NCI-H146 treated with DMSO at 0.1 percent for 48 hours (cell line): ENCODE measurements at regions not wholly inside any gene's neighbourhood (a gene's known extent, or its start where the extent isn't known, plus 50 kb on each side); places are given as distances from the start of the nearest gene placed in this dataset.

Experiments
- DNase-seq: peaks from one replicate; lab custom pipeline; 2025; ENCODE audit not compliant: unreplicated experiment; lab: John Stamatoyannopoulos, UW

DNA sequence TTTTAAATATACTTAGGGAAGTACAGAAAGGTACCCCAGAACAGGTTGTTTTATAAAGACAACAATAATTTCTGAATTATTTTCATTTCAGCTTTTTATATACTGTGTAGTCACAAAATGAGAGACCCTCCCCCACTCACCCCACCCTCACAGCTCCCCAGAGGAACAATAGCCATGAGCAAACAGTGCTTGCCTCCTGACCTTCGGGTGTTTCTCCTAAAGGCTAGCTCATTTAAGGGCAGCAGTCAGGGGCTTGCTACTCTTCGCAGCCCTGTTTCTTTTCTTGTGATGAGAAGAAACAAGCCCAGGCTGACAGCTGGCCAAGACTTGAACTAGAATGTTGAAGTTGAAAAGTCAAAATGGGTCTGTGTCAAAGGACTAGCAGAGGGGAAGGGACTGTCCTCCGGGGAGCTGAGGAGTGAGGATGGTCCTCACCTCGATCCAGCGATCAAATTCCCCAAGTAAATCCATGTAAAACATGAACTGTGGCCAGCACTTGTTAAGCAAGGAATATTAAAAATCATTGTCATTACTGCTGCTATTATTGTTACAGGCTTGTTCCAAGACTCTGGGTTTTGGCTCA is 133.8 kb upstream of the ARHGAP5 start:
- DNase-seq: no peak

DNA sequence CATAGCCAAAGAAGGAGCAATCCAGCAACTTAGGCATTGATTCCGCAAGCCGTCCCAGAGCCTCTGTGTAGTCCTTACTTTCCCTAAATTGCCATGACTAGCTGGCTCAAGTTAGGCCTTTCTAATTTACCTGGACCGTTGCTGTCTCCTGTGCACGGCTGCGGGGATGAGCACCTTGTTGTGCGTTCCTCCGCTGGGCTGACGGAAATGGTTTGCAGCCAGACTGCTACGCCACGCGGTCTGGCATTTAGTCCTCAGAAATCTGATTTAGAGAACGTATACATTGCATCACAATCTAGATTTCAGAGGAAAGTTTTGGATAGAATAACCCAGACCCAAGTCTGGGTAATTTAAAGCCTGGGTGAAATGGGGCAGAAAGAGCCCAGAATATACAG is 133.2 kb upstream of the ARHGAP5 start:
- no peak for DNase-seq

DNA sequence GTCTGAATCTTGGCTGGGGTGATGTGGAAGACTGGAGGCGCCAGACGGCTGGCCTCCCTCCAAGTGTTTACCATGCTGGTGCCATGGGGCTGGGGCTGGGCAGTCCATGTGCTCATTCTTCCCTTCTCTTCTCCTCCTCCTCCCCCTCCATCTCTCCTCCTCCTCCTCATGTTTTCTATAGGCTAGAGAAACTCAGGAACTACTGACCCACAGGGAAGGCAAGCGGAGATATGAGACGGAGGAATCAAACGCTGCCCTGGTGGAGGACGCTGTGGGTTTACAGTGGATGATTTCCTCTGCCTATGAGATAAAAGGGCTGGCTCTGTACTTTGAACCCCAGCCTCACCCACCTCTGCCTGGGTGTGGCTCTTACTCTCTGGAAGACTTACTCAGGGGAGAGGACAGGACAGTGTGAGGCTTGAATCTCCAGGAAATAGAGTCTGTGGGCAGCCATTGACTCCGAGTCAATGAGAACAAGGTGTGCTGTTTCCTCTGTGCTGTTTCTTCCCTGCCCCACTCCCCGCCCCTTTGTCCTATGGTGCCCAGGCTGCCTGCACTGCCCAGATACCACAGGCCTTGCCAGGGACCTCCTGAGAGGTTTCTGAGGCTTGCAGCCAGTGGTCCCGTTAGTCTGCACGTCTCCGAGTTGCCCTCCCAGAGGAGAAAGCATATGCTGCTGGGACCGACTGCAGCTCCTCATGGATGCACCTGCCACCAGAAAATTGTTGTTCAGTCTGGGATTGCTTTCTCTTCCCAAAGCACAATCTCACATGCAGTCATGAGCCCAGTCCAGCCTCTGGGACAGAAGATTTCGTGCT is 132.6 kb upstream of the ARHGAP5 start:
- no peak for DNase-seq

DNA sequence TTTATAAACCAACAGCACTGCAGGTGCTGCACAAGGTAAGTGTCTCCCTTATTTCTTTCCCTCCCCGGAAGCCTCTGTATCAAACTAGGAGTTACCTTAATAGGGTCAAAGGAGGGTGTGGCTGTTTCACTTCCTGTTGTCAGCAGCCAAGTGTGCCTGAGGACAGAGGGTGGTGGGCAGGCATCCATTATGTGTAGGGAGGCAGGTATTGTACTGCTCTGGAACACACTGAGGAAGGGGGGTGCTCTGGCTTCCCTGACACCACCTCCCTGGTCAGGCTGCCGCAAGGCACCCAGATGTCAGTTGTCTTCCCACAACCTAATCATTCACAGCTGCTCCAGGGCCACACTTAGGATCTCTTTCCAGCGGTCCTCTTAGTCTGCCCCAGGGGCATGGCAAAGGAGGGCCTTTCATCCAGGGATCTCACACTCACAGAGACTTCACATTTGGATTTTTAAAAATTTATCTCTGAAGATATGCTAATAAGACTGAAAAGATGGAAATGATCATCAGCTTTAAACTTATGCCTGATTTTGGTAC is 132.0 kb upstream of the ARHGAP5 start:
- peak; percentile 43 for DNase-seq

DNA sequence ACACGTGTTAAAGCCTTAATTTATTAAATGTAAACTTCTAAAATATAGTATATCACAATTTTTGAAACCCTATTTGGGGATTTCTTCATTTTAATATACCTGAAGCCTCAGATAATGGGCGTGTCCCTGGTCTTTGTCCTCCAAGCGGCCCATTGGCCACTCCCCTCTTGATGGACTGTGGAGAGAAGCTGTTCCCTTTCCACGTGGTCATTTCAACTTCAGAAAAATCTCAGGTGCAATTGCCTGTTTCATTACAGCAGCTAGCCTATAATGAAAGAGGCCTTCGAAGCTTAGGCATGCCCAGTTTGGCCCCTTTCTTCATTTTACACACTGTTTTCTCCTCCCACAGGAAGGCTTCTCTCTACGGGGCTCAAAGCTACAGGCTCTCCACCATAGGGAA is 131.4 kb upstream of the ARHGAP5 start:
- no peak for DNase-seq

DNA sequence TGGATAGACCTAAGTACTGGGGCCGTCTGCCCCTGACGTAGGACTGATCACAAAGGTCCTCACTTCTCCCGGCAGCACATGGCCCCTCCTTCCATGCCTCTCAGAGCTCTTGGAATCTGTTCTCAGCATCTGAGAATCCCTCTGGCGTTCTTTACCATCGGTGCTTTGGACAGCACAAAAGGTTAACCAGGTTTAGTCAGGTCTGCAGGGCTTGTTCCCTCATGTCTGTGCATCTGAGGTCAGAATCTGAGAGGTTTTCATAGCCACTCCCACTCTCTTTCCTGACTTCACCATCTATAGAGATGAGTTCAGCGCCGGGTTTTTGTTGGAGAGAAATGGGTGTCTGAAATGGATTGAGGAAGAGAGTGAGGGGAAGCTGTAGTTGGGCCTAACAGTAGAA is 130.0 kb upstream of the ARHGAP5 start:
- DNase-seq: no peak

DNA sequence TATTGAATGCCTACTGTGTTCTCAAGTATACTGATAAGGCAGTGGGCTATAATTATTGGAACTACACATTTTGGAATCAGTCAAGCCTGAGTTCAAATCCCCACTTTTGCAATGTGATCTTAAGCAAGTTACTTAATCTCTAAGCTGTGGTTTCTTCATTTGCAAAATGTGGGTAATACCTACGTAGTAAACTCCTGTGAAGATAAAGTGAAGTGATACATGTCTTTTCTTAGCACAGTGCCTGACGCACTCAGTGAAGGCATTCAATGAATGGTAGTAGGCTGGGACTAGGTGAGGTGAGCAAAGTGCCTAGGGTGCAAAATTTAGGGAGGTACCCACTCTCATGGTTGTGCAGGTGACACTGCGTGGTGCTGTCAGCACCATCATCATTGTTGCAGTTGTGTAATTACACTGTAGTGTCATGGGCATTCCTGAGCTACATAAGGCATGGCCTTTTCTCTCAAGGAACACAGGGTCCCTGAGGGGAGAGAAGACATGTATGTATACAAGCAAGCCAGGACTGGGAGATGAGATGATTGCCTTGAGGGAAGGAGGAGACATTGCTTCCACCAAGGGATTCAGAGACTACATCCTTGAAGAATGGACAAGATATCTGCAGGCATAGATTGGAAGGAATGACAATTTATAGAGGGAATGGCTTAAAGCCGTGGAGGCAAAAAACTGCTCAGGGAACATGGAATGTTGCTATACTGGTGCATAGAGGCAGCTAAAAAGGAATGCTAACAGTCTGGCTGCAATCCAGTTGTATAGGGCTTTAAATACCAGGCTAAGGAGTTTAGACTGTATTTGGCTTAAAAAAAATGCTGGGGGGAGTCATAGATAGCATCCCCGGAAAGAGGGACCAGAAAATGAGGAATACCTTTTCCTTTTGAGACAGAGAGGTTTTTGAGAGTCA is 129.2 kb upstream of the ARHGAP5 start:
- DNase-seq: no peak

DNA sequence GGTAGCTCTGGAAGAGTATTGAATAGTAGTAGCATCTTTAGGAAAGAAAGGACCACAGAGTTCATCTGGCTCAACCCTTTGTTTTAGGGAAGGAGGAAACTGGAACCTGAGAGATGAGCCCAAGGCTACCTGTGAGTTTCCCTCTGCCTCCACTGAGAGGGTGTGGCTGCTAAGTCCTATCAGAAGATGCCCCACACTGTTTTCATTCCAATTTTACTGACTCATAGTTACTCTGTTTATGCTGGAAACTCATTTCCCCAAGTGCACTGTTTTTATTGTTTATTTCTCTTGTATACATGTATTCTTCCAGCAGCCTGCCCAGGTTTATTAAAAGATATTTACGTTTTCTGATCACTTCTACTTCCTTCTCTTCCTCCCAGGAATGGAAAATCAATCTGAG is 127.4 kb upstream of the ARHGAP5 start:
- no peak for DNase-seq

DNA sequence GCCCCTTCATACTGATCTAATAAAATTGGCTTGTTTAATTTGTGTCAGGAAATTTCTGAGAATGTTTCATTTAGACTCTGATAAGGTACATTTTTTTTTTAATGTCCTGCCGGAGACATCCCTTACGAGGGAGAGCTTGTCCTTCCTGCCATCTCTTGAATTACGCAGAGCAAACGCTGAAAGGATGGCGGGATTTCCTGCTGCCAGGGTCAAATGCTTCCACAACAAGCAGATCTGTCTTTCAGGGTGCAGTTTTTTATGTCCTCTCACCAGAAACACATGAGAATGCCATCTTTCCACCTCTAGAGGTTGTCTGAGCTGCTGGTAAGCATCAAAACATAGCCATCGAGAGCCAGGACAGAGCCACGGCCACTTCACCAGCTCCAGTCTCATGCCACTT is 126.8 kb upstream of the ARHGAP5 start:
- no peak for DNase-seq

DNA sequence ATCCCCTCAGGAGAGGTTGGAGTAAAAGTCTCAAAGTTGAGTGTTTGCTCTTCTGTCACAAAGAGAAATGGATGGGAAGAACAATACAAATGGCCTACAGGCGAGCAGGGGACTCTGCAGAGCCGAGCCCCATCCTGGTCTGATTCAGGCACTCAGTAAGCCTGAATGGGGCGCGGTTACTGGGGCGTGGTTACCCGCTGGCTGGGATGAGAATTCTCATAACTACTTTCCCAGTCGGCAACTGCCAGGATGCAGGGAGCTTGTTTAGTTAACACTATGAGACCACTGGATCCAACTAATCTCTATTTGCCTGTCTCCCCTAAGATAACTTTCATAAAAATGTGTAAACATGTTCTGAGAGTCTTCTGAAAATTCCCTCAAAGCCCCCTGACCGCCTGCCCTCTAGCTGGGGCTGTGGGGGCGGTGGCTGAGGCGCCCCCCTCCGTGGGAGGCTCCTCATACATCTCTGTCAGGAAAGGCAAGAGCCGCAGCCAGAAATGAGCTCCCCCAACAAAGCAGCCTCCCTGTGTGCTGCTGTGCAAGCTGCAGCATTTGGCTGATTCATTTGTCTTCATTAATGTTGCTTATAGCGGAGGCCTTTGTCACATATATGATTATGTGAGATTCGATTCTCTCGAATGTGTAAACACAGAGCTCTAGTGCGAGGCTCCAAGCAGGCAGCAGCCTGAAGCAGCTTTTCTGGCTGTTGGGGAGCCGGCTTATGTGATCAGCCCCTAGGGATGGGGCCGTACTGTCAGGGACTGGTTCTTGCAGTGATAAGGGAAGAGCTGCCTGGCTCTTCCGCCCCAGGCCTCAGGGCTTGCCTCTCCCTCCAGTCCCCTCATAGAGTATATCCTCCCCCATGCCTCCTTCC is 126.1 kb upstream of the ARHGAP5 start:
- DNase-seq: peak; percentile 40

DNA sequence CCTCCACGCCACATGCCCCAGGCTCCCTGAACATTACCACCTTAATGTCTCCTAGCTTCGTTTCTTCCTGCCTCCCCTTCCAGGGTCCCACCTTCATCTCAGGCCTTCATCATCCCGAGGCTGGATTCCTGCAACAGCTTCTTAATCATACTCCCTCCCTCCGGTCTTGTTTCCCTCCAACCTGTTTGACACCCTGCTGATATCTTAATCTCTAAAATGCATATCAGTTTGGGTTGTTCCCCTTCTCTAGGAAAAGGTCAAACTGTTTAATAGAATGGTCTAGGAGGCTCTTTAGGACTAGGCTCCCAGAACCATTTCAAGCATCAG is 125.5 kb upstream of the ARHGAP5 start:
- no peak for DNase-seq

DNA sequence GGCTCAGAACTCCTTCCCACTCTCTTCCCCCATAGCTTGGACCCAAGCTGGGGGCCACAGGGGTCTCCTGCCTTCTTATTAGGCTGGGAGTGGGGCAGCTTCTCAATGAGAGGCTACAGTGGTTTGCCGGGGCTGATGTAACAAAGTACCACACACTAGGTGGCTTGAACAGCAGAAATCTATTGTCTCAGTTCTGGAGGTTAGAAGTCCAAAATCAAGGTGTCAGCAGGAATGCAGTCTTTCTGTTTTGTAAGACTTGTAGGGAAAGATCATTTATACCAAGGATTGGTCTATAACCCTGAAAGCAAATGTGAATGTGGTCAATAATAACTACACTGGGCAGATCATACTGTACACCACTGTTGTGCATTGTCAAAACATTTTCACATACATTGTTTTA is 124.5 kb upstream of the ARHGAP5 start:
- no peak for DNase-seq

DNA sequence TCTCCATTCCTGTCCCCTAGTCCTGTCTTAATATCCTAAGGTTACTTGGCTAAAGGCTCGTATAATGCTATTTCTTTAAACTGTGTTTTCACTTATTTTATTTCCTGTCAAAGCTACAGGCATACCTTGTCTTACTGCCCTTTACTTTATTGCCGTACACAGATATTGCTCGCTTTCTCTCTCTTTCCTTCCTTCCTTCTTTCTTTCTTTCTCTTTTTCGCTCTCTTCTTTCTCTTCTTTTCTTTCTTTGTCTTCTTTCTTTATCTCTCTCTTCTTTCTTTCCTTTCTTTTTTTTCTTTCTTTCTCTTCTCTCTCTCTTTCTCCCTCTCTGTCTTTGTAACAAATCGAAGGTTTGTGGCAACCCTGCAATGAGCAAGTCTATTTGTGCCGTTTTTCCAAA is 123.9 kb upstream of the ARHGAP5 start:
- no peak for DNase-seq

DNA sequence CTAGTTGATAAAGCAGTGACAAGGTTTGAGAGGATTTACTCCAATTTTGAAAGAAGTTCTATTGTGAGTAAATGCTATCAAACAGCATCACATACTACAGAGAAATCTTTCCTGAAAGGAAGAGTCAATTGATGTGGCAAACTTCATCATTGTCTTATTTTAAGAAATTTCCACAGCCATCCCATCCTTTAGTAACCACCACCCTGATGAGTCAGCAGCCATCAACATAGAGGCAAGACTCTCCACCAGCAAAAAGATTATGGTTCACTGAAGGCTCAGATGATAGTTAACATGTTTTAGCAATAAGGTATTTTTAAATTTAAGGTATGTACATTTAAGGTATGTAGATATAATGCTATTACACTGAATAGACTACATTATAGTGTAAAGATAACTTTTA is 122.1 kb upstream of the ARHGAP5 start:
- no peak for DNase-seq

DNA sequence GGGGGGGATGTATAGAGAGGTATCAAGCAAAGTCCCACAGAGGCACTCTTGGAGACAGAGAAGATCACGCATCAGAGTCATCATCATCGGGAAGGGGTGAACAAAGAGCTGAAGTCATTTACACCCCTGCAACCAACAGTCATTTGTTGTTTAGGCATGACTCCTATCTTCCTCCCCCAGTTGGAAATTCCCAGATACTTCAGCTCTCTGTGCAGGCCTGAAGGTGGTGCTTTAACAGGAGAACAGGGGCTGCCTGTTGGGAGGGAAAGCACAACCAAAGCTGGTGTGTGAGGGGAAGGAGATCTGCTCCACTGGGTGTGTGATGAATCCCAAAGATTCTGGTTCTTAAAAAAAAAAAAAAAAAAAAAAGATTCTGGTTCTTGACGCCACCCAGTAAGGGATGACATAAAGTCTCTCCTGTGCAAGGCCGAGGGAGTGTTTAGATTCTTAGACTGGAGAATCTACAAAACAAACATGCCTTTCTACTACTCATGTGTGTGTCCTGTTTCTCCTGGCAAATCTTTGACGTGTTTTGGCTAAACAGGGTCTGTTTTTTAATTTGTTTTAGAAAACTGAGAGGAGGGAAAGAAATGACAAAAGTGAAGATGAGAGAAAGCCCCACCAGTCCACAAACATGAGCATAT is 121.0 kb upstream of the ARHGAP5 start:
- no peak for DNase-seq

DNA sequence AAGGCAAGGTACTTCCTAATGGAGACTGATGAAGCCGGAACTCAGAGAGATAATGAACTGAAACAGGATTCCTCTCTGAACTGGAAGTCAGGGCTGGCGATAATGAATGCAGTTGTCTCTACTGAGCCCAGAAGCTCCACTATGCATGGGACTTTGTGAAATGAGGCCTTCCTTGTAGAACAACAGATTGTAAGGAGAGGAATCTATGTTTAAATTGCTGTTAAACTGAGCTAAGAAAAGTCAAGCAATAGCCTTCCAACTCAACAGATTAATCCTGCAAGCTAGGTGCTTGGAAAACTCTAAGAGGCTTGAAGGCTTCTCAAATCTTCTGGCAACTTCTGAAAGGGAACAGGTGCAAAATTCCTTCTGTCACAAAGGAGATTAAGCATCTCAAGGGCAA is 119.5 kb upstream of the ARHGAP5 start:
- no peak for DNase-seq

DNA sequence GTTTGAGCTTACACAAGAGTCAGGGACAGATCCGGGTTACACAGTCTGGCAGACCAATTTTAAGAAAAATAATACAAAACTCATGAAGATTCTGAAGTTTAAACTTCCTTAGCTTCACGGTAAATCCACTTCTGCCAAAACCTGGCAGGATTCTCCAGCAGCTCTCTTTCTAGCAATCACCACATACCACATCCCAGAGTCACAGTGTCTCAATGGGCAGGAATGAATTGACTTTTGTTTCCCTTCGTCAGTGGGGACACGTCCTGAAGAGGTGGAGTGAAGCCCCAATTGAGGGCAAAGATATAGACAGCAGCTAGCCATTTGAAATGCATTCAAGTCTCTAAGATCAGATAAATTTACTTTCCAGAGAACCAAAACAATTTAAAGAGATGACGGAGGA is 117.1 kb upstream of the ARHGAP5 start:
- DNase-seq: no peak

DNA sequence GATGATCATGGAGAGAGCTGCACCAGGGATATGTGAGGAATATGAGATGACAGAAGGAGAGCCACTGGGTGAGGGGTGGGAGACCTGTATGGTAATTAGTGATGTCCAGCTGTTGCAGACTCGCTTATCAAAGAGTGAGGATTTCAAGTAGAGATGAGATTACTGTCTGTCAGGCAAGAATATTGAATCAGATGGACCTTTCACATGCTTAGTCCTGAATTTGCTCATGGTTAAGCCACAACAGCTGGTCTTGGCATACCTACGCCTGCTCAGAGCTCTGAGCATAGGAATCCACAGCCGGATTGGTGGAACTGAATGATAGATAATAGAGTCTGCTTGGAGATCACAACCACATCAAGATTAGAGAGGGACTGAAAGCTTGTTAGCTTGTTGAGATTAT is 115.2 kb upstream of the ARHGAP5 start:
- no peak for DNase-seq

DNA sequence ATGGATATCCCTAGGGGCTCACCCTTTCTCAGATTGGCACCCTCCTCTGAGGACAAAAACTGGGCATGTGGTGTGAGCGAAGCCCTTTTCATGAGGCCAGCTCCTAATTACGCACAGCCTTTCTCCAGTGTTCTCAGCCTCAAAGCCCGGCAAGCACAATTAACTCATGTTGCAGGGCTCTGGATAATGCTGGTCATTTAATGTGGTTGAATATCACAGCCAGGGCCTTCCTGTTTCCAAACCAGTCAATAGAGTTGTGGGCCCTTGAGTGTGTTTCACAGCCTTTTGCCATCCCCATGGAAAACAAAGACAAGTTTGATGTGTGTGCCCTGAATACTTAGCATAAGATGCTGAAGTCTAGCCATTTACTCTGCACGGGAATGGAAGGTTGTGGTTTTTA is 114.2 kb upstream of the ARHGAP5 start:
- no peak for DNase-seq

DNA sequence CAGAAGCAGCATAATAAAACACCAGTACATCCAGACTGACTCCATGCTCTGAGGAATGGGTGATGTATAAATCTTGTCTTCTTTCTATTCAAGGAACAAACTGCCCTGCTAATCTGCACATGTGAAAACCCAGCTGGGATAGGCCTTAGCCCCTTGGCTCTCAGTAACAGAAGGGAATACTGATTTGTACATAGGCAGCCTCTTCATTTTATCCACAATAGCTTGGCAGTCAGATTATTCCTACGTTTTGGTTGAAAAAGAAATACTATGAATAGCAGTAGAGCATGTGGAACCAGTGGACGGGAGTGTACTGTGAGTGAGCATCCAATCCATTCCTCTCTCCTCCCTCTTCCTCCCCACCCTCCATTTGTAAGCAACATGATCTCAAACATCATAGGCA is 113.5 kb upstream of the ARHGAP5 start:
- no peak for DNase-seq
